RWPE2 (cell line): ENCODE measurements at regions not wholly inside any gene's neighbourhood (a gene's known extent, or its start where the extent isn't known, plus 50 kb on each side); places are given as distances from the start of the nearest gene placed in this dataset.

Experiments used
- ATAC-seq: fragments of 200-7000 bp; cut with Tn5 transposase; 3 replicates; pipeline ENCODE4 v1.9.1; 2021; ENCODE audit warnings: low read depth
- DNase-seq: peaks from one replicate; pipeline ENCODE4 v3.0.0-alpha.2; 2020; ENCODE audit warnings: low spot score
- H3K27ac ChIP-seq: fragments of 450-650 bp; 2 replicates; pipeline ENCODE4 v1.5.1; 2017; ENCODE audit warnings: mild to moderate bottlenecking; ENCODE audit not compliant: poor library complexity, severe bottlenecking
- H3K27me3 ChIP-seq: fragments of 250-450 bp; sonication (Bioruptor Pico); 2 replicates; pipeline ENCODE4 v1.5.1; 2021; ENCODE audit warnings: mild to moderate bottlenecking, moderate library complexity; ENCODE audit not compliant: insufficient read depth, poor library complexity, severe bottlenecking
- H3K36me3 ChIP-seq: fragments of 250-450 bp; sonication (Bioruptor Pico); 2 replicates; pipeline ENCODE4 v1.5.1; 2020; ENCODE audit warnings: low read depth, mild to moderate bottlenecking, moderate library complexity
- H3K4me1 ChIP-seq: fragments of 250-450 bp; sonication (Bioruptor Pico); 2 replicates; pipeline ENCODE4 v1.5.1; 2021; ENCODE audit warnings: mild to moderate bottlenecking, moderate library complexity; ENCODE audit not compliant: insufficient read depth, poor library complexity, severe bottlenecking
- H3K4me3 ChIP-seq: fragments of 250-450 bp; sonication (Bioruptor Pico); 2 replicates; pipeline ENCODE4 v1.5.1; 2021; ENCODE audit warnings: mild to moderate bottlenecking, moderate library complexity; ENCODE audit not compliant: severe bottlenecking
- H3K9me3 ChIP-seq: fragments of 250-450 bp; sonication (Bioruptor Pico); 2 replicates; pipeline ENCODE4 v1.5.1; 2021; ENCODE audit warnings: mild to moderate bottlenecking, moderate library complexity; ENCODE audit not compliant: severe bottlenecking
- CTCF ChIP-seq: fragments of 450-650 bp; IDR thresholded peaks from one replicate; pipeline ENCODE4 v1.5.1; 2017; ENCODE audit warnings: mild to moderate bottlenecking, moderate library complexity; ENCODE audit not compliant: poor library complexity, severe bottlenecking

GRCh38 chr15:77537006-77537405 is 95.7 kb downstream of the LINGO1 start:
- no peaks in the 10 kb centered on the region for H3K36me3 ChIP-seq
- no peak overlapping the region for H3K4me3 ChIP-seq
- no peak for TF ChIP-seq CTCF
- H3K27me3 ChIP-seq: no peaks in the 10 kb centered on the region
- ATAC-seq (no peak), DNase-seq (no peak)
- no peaks in the 10 kb centered on the region for H3K9me3 ChIP-seq
- no peaks in the 10 kb centered on the region for H3K4me1 ChIP-seq
- no peak overlapping the region for H3K27ac ChIP-seq

- no peaks in the 10 kb centered on the region for H3K4me1 ChIP-seq
- ATAC-seq (0 out of 3 replicates have a peak, but pooled peaks have one; percentile 22), DNase-seq (no peak)
- H3K4me3 ChIP-seq: no peak overlapping the region
- no peaks in the 10 kb centered on the region for H3K27me3 ChIP-seq
- no peak for TF ChIP-seq CTCF
- no peak overlapping the region for H3K27ac ChIP-seq
- H3K36me3 ChIP-seq: no peaks in the 10 kb centered on the region
- no peaks in the 10 kb centered on the region for H3K9me3 ChIP-seq
Measured at GRCh38 chr15:77535845-77536244, 96.9 kb downstream of the LINGO1 start.
